GM18868 (cell line): ENCODE measurements at regions not wholly inside any gene's neighbourhood (a gene's known extent, or its start where the extent isn't known, plus 50 kb on each side); places are given as distances from the start of the nearest gene placed in this dataset.

Experiments used
- ATAC-seq: cut with Tn5 transposase; IDR thresholded peaks from one replicate; pipeline ENCODE4 v1.9.1; 2021; ENCODE audit warnings: mild to moderate bottlenecking, moderate library complexity; ENCODE audit not compliant: unreplicated experiment

GRCh38 chr17:77746393-77746792, 212.1 kb upstream of the TNRC6C start:
- ATAC-seq, result no peak

- no peak for ATAC-seq
Observed at GRCh38 chr17:77746896-77747554, 211.5 kb upstream of the TNRC6C start.

- ATAC-seq, result no peak
Observed at GRCh38 chr17:77748436-77748835, 210.1 kb upstream of the TNRC6C start.

DNA sequence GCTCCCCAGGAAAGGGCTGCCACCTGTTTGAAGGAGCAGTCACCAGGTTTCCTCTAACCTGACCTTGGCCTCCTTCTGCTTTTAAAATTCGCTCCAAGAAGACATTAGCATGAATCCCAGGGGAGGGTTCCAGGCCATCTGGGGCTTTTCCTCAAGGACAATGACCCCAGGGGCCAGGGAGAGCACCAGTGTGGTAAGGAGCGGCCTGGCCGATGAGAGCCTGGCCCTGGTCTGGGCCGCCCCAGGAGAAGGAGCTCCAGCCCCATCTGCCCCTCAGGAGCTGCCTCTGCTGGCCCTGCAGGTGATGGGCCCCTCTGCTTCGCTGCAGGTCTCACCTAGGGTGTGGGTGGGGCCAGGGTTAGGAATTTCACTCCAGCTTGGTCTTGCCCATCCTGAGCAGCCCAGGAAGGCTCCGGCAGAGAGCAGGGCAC, 209.2 kb upstream of the TNRC6C start:
- no peak for ATAC-seq

- ATAC-seq, result no peak
Observed at GRCh38 chr17:77749989-77750388, 208.5 kb upstream of the TNRC6C start.

- no peak for ATAC-seq
Observed at GRCh38 chr17:77750427-77751043, 208.0 kb upstream of the TNRC6C start.

GRCh38 chr17:77753246-77753645, 205.3 kb upstream of the TNRC6C start:
- ATAC-seq, result no peak

DNA sequence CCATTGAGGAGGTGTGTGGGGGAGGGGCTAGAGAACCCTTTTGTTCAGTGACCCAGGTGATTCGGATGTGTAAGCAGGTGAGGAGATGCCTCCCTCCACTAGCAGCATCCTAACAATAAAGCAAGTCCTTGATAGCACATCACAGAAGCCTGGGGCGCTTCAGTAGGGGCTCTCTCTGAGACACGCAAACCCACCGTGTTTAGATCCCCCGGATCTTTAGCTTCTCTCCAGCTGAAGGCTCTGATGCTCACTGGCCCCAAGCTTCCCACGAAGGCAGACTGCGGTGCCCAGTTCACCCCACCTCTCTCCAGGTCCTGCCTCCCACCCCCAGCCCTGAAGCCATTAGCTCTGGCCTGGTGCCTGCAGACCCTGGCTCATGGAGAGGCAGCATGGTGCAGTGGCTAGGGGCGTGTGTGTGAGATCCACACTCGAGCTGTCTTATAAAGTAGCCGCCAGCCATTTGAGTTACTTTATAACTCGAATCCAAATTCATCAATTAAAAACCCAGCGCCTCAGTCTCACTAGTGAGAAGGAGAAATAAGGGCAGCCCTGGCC, 204.7 kb upstream of the TNRC6C start:
- ATAC-seq, result no peak

DNA sequence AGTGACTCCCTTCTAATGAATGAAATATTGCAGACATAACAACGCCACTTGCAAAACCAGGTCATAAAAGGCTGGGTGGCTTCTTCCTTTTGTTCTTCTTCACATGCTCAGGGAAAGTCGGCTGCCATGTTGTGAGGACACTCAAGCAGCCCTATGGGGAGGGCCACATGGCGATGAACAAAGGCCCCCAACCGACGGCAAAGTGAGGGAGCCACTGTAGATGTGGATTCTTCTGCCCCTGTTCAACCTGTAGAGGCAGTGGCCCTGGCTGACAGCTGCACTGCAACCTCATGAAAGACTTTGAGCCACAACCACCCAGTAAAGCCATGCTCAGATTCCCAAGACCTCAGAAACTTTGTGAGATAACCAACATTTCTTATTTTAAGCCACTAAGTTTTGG, 203.5 kb upstream of the TNRC6C start:
- no peak for ATAC-seq

DNA sequence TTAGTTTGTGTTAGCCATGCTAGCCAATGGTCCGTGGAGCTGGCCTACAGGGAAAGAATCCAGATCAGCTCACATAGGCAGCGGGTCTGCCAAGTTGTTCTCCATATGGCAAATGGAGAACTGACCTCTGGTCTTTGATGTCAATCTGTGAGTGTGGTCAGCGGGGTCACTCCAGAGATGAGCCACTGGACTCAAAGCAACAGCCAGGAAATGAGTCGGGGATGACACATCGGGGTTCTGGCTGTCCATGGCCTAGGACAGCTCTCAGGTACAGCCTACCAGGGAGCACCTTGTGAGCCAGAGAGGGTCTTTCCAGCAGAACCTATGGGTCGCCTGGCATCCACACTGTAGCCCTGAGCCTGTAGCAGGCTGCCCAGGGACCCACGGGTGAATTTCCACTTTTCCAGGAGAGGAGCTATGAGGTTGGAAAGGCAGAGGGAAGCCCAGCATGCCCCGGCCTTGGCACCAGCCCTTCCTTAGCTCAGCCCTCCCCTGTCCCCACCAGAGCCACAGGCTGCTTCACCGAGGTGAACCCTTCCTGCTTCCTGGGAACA, 203.0 kb upstream of the TNRC6C start:
- ATAC-seq, result no peak

DNA sequence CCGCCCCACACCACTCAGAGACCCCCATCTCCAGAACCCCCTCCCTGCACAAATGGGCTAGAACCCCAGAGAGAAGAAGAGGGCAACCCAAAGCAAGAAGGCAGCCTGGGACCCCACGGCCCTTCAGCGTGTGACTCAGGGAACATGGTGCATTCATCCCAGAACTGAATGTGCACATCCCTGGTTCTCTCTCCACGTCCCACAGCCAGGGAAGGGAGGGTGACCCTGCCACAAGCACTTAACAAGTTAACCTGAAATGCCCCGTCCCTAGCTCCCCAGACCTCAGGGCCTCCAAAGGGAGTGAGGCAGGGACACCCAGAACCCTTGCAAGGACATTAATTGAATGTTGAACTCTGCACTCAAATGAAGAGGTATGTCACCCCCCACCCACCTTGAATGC, 202.5 kb upstream of the TNRC6C start:
- no peak for ATAC-seq

DNA sequence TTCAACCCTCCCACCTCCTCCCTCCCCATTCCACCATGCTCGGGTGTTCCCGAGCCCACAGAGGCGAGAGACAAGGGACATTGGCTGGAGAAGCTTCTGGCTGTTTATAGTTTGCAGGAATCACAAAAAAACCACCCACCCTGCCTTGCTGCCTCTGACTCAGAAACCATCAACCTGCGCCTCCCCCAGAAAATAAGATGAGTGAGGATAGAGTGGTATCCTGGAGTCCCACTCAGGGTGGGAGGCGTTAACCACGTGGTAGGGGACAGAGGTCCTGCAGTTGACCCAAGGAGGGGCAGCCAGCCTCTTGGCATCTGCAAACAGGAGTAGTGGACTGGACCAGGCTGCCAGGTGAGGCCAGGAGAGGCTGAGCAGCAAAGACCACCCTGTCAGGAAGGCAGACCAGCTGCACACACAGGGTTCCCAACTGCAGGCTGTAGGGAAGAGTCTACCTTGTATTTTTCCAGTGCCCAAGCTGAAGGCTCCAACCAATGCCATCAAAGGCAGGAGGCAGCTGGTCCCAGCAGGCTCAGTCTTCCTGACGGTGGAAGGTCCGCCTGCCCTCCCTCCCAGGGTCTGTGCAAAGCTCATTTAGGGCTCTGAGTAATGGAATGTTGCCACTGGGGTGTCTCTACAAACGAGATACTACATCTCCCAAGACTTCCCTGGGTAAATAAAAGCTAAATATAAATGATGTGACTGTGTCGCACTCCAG, 201.5 kb upstream of the TNRC6C start:
- ATAC-seq, result no peak

DNA sequence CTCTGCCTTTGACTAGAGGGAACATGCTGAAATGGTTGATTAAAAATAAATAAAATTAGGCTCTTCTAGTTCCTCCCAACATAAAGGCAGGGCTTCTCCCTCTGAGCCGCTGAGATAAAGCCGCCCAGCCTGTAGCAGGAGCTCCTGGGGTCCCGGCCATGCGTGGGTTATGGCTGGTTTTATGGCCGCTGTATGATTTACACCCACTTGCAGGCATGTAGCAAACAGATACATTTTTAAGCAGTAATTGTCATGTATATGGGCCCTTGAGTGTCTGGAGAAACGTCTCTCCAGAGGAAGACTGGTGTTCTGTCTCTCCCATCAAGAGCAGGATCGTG, 201.0 kb upstream of the TNRC6C start:
- no peak for ATAC-seq

DNA sequence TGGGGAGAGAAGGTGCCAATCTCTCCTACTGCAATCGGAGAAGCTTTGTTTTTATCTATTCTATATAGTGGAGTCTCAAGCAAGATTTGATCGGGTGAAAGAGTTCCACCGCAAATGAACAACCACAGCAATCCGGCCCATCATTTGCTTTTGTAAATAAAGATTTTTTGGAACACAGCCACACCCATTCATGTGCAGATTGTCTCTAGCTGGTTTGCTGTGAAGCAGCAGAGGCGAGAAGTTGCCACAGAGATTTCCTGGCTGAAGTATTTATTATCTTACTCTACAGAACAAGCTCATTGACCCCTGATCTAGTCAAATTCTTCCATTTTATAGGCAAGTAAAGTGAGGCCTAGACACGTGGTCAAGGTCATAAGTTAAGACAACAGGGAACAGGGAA, 195.5 kb upstream of the TNRC6C start:
- ATAC-seq, result no peak

DNA sequence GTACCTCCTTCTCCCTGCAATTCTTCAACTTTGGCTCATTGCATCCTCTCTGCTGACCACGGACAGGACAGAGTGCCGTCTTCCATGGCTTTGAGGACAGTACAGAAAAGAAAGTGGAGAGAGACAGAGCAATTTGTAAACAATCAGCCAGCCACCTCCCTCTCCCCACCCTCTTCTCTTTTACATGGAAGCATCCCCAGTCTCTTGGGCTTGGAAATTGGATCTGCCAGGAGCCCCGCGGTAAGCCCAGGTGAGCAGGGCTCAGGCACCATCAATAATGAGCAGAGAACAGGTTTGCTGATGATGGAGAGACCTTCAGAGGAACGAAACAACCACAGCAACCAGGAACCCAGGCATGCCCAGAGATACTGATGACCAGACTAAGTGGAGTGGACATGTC, 194.9 kb upstream of the TNRC6C start:
- no peak for ATAC-seq

DNA sequence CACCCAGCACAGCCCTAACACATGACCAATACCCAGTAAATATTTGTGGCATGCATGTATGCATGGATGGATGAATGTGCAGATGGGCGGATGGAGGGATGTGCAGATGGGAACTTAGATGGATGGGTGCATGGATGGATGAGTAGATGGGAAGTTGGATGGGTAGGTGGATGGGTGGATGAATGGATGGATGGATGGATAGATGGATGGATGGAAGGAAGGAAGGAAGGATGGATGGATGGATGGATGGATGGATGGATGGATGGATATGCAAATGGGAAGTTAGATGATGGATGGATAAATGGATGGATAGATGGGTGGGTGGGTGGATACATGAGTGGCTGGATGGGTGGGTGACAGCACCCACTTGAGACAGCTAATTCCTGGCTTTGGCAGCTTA, 193.2 kb upstream of the TNRC6C start:
- ATAC-seq, result no peak

GRCh38 chr17:77767148-77767547, 191.4 kb upstream of the TNRC6C start:
- ATAC-seq, result no peak

GRCh38 chr17:77768248-77768852, 190.2 kb upstream of the TNRC6C start:
- no peak for ATAC-seq

- no peak for ATAC-seq
Observed at GRCh38 chr17:77769215-77769614, 189.3 kb upstream of the TNRC6C start.

GRCh38 chr17:77769762-77770161, 188.7 kb upstream of the TNRC6C start:
- ATAC-seq, result no peak

- ATAC-seq, result no peak
Observed at GRCh38 chr17:77770331-77771105, 188.0 kb upstream of the TNRC6C start.
